ENCODE measurements at regions not wholly inside any gene's neighbourhood (a gene's known extent, or its start where the extent isn't known, plus 50 kb on each side); places are given as distances from the start of the nearest gene placed in this dataset.
"Not testable (repeated sequence)": the region's sequence is repeated elsewhere in the genome, so short reads cannot be mapped to it uniquely, and the experiment has no call there.

DNA sequence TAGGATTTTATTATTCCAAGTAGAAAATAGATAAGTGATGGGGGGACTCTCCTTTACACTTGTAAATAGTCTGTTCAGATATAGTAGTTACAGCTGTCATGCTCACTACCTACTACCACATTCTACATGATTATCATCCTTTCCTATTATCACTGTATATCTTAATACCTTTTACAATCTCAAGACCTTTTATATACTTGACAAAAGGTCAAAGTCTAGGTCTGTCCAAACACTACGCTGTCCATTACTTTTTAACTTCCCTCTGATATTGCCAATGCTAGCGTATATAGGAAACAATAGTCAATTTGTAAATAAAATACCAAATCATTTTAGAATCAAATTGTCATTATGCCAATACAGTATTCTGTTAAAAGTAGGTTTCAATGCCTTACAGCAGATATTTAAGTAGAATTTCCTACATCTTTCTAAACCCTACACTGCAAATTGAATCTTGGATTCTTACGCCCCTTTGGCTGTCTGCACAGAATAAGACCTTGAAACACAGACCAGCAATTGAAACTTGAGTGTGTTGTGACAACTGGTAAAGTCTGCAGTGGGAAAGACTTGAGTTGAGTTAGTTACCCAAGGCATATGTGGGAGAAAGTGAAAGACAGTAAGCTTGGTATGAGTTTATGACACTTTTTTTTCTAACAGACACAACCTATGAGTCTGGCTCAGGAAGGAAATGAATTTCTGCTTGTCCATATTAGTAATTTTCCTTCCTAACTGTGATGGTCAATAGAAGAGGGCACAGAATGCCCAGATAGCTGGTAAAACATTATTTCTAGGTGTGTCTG lies 827.6 kb upstream of the ACO1 start (continued):
- TF ChIP-seq, protein P1, sequence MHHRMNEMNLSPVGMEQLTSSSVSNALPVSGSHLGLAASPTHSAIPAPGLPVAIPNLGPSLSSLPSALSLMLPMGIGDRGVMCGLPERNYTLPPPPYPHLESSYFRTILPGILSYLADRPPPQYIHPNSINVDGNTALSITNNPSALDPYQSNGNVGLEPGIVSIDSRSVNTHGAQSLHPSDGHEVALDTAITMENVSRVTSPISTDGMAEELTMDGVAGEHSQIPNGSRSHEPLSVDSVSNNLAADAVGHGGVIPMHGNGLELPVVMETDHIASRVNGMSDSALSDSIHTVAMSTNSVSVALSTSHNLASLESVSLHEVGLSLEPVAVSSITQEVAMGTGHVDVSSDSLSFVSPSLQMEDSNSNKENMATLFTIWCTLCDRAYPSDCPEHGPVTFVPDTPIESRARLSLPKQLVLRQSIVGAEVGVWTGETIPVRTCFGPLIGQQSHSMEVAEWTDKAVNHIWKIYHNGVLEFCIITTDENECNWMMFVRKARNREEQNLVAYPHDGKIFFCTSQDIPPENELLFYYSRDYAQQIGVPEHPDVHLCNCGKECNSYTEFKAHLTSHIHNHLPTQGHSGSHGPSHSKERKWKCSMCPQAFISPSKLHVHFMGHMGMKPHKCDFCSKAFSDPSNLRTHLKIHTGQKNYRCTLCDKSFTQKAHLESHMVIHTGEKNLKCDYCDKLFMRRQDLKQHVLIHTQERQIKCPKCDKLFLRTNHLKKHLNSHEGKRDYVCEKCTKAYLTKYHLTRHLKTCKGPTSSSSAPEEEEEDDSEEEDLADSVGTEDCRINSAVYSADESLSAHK (CRISPR knock-in tag; IDR thresholded peaks at IDR 0.05; ENCODE audit: borderline replicate concordance) = no peak
- no peak for TF ChIP-seq ETS1 (CRISPR knock-in tag; IDR thresholded peaks at IDR 0.05)
- TF ChIP-seq EEA1 (CRISPR knock-in tag; IDR thresholded peaks at IDR 0.05; ENCODE audit: borderline replicate concordance) = no peak
- TF ChIP-seq ZNF460 (CRISPR knock-in tag; IDR thresholded peaks at IDR 0.05; ENCODE audit: borderline replicate concordance) = no peak
- no peak for TF ChIP-seq ZSCAN25 (CRISPR knock-in tag; IDR thresholded peaks at IDR 0.05)
- TF ChIP-seq ZNF720 (CRISPR knock-in tag; IDR thresholded peaks at IDR 0.05) = no peak
- TF ChIP-seq SALL1 (CRISPR knock-in tag; IDR thresholded peaks at IDR 0.05) = no peak
- no peak for TF ChIP-seq MAZ (IDR thresholded peaks at IDR 0.05; ENCODE audit: borderline replicate concordance, low read depth, low read length)
- no peak for TF ChIP-seq MAZ (CRISPR knock-in tag; IDR thresholded peaks at IDR 0.05; ENCODE audit: low read depth)
- TF ChIP-seq, protein P2, sequence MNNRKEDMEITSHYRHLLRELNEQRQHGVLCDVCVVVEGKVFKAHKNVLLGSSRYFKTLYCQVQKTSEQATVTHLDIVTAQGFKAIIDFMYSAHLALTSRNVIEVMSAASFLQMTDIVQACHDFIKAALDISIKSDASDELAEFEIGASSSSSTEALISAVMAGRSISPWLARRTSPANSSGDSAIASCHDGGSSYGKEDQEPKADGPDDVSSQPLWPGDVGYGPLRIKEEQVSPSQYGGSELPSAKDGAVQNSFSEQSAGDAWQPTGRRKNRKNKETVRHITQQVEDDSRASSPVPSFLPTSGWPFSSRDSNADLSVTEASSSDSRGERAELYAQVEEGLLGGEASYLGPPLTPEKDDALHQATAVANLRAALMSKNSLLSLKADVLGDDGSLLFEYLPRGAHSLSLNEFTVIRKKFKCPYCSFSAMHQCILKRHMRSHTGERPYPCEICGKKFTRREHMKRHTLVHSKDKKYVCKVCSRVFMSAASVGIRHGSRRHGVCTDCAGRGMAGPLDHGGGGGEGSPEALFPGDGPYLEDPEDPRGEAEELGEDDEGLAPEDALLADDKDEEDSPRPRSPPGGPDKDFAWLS (CRISPR knock-in tag; IDR thresholded peaks at IDR 0.05; ENCODE audit: borderline replicate concordance) = no peak
- no peak for TF ChIP-seq ELK4 (CRISPR knock-in tag; IDR thresholded peaks at IDR 0.05; ENCODE audit: borderline replicate concordance)

- H3K9me3 ChIP-seq (ENCODE audit: low read length); H4K20me1 ChIP-seq (ENCODE audit: insufficient read depth, low read length); DNase-seq (ENCODE audit: low spot score); H3K27me3 ChIP-seq (ENCODE audit: control insufficient read depth in 1 of 2, insufficient read depth in 2 of 2, low read length in 2 of 2); ATAC-seq; H3K9ac ChIP-seq (ENCODE audit: insufficient read depth, low read depth, low read length); H3K27ac ChIP-seq (ENCODE audit: extremely low read length, insufficient read depth, low read length); CTCF ChIA-PET (ENCODE audit: low intra/inter-chr PET ratio, low total read pairs); POLR2A ChIA-PET; H3K4me2 ChIP-seq (ENCODE audit: low read depth, low read length); H2AFZ ChIP-seq (ENCODE audit: low read length); FAIRE-seq; in situ Hi-C loops (cut with HindIII; ENCODE audit: extremely low pct_ligation_motif_present, low pct_unique_long_range_greater_than_20kb); H3K4me1 ChIP-seq (ENCODE audit: insufficient read depth, low read length); intact Hi-C loops (cut with micrococcal nuclease; ENCODE audit: unreplicated experiment); H3K79me2 ChIP-seq (ENCODE audit: insufficient read depth, low read length); BruUV-seq (replicated peaks); H3K36me3 ChIP-seq (replicated peaks in 1 of 2; ENCODE audit: control insufficient read depth in 1 of 2, insufficient read depth in 2 of 2, low read length in 2 of 2); H3K4me3 ChIP-seq (replicated peaks in 1 of 3; ENCODE audit: insufficient read depth in 1 of 3, low read depth in 2 of 3, low read length in 3 of 3): not testable (repeated sequence)
- 17% methylated on average over 1 of the region's 1 CpG for WGBS (ENCODE audit: low lambda C conversion rate)
These were observed 812.3 kb upstream of the ACO1 start for GRCh38 chr9:31572190-31572589.
